ENCODE measurements at regions not wholly inside any gene's neighbourhood (a gene's known extent, or its start where the extent isn't known, plus 50 kb on each side); places are given as distances from the start of the nearest gene placed in this dataset.

- TF ChIP-seq POLR2A (IDR thresholded peaks at IDR 0.05; ENCODE audit: low read length): no peak
- no peak for TF ChIP-seq GATA1 (IDR thresholded peaks at IDR 0.05; ENCODE audit: low read depth, low read length)
Measured at GRCh38 chr4:138420471-138420870, 178.3 kb upstream of the SLC7A11 start.
